WTC11 (cell line): ENCODE measurements at regions not wholly inside any gene's neighbourhood (a gene's known extent, or its start where the extent isn't known, plus 50 kb on each side); places are given as distances from the start of the nearest gene placed in this dataset.

Experiments used
- ATAC-seq: fragments of 200-7000 bp; cut with Tn5 transposase; 2 replicates; pipeline ENCODE4 v1.10.0; 2021; ENCODE audit warnings: mild to moderate bottlenecking, moderate library complexity
- CTCF ChIA-PET: fragments of 300-600 bp; sonication (Branson Sonifier 250); formaldehyde crosslinking; loops from one replicate; lab custom pipeline; 2021; ENCODE audit warnings: antibody characterized with exemption; lab: Charles Lee
- POLR2A ChIA-PET: fragments of 350-600 bp; sonication (Branson Sonifier 250); formaldehyde crosslinking; loops from one replicate; lab custom pipeline; 2021; ENCODE audit warnings: antibody characterized with exemption; lab: Charles Lee
- DNase-seq: peaks from one replicate; pipeline ENCODE4 v3.0.0; 2021; ENCODE audit warnings: low spot score
- H3K27ac Mint-ChIP-seq: 2 replicates; pipeline ENCODE4 v1.8.0; 2021; ENCODE audit warnings: mixed read lengths
- H3K27me3 Mint-ChIP-seq: 2 replicates; pipeline ENCODE4 v1.8.0; 2021; ENCODE audit warnings: low read depth, mild to moderate bottlenecking, moderate library complexity, mixed read lengths
- H3K36me3 Mint-ChIP-seq: 2 replicates; pipeline ENCODE4 v1.8.0; 2021; ENCODE audit warnings: mixed read lengths
- H3K4me1 Mint-ChIP-seq: 2 replicates; pipeline ENCODE4 v1.8.0; 2022; ENCODE audit warnings: mixed read lengths
- H3K4me3 Mint-ChIP-seq: 2 replicates; pipeline ENCODE4 v1.8.0; 2021; ENCODE audit warnings: mild to moderate bottlenecking, moderate library complexity, mixed read lengths
- H3K9me3 Mint-ChIP-seq: 2 replicates; pipeline ENCODE4 v1.8.0; 2021; ENCODE audit warnings: mixed read lengths
- AFF4 ChIP-seq: sonication (generic); formaldehyde crosslinking; IDR thresholded peaks from 2 replicates; pipeline ENCODE4 v1.8.1; 2023; ENCODE audit warnings: mild to moderate bottlenecking, missing genetic modification reagents, borderline replicate concordance
- ATF2 ChIP-seq: sonication (generic); formaldehyde crosslinking; IDR thresholded peaks from 2 replicates; pipeline ENCODE4 v1.8.1; 2022; ENCODE audit warnings: low read depth, missing genetic modification reagents, borderline replicate concordance
- CDX4 ChIP-seq: fragments of 250-450 bp; sonication (Bioruptor Pico); IDR thresholded peaks from 2 replicates; pipeline ENCODE4 v1.9.0; 2021; ENCODE audit warnings: moderate library complexity, mild to moderate bottlenecking, inconsistent platforms, borderline replicate concordance
- CTCF ChIP-seq: fragments of 200-600 bp; IDR thresholded peaks from 2 replicates; pipeline ENCODE4 v1.8.0; 2022; ENCODE audit warnings: antibody characterized with exemption
- ERG ChIP-seq: fragments of 250-450 bp; sonication (Bioruptor Pico); IDR thresholded peaks from 2 replicates; pipeline ENCODE4 v1.8.0; 2021; ENCODE audit warnings: mild to moderate bottlenecking
- ESRRA ChIP-seq: sonication (generic); formaldehyde crosslinking; IDR thresholded peaks from 2 replicates; pipeline ENCODE4 v1.8.1; 2022; ENCODE audit warnings: mild to moderate bottlenecking, missing genetic modification reagents, borderline replicate concordance
- HMGXB4 ChIP-seq: sonication (generic); formaldehyde crosslinking; IDR thresholded peaks from 2 replicates; pipeline ENCODE4 v1.8.1; 2023; ENCODE audit warnings: mild to moderate bottlenecking, moderate library complexity, missing genetic modification reagents
- IRF2 ChIP-seq: sonication (generic); formaldehyde crosslinking; IDR thresholded peaks from 2 replicates; pipeline ENCODE4 v1.8.0; 2022; ENCODE audit warnings: low read depth, missing genetic modification reagents, borderline replicate concordance
- JAZF1 ChIP-seq: fragments of 250-450 bp; sonication (Bioruptor Pico); IDR thresholded peaks from 2 replicates; pipeline ENCODE4 v1.9.0; 2021; ENCODE audit warnings: moderate library complexity, mild to moderate bottlenecking, inconsistent platforms
- ZMAT4 ChIP-seq: fragments of 250-450 bp; sonication (Bioruptor Pico); IDR thresholded peaks from 2 replicates; pipeline ENCODE4 v1.9.0; 2021; ENCODE audit warnings: mild to moderate bottlenecking
- ZNF281 ChIP-seq: sonication (generic); formaldehyde crosslinking; IDR thresholded peaks from 2 replicates; pipeline ENCODE4 v1.8.0; 2023; ENCODE audit warnings: mild to moderate bottlenecking, missing genetic modification reagents

GRCh38 chr1:116460261-116460660 is 87.2 kb downstream of the ATP1A1 start:
- Mint-ChIP-seq H3K4me3 (no peak overlapping the region), H3K36me3 (no peaks in the 10 kb centered on the region), H3K27ac (no peak overlapping the region), H3K27me3 (no peaks in the 10 kb centered on the region), H3K4me1 (peaks cover 8% of the 10 kb centered on the region; the same call in 1 of the 2 replicates), H3K9me3 (no peaks in the 10 kb centered on the region)
- TF ChIP-seq ATF2 (CRISPR knock-in tag), result no peak
- TF ChIP-seq ESRRA, result no peak
- no peak for TF ChIP-seq CTCF
- TF ChIP-seq ZMAT4 (CRISPR knock-in tag), result no peak
- TF ChIP-seq ERG, result no peak
- no peak for TF ChIP-seq ZNF281
- no peak for TF ChIP-seq HMGXB4
- no peak for TF ChIP-seq JAZF1 (CRISPR knock-in tag)
- no peak for TF ChIP-seq IRF2
- no peak for TF ChIP-seq CDX4 (CRISPR knock-in tag)
- no peak for TF ChIP-seq AFF4 (CRISPR knock-in tag)
- CTCF ChIA-PET, result interaction anchor here (0.8 kb wide), 1 partner anchor 25 kb away, joined by 3 read pairs; no protein-coding TSS in a partner anchor
- no peak for ATAC-seq
- DNase-seq, result no peak
- POLR2A ChIA-PET, result no interaction called here
